ENCODE measurements at regions not wholly inside any gene's neighbourhood (a gene's known extent, or its start where the extent isn't known, plus 50 kb on each side); places are given as distances from the start of the nearest gene placed in this dataset.

- no CpG with 5 or more reads among the region's 2 CpGs for WGBS, 2 experiments (ENCODE audit: extremely low coverage in 2 of 2, insufficient read length in 1 of 2)
- CTCF ChIA-PET = no interaction called here
- Histone ChIP-seq H2AFZ (replicated peaks; ENCODE audit: low read length, poor library complexity) (no peak overlapping the region), H2AK9ac (replicated peaks; ENCODE audit: low read depth, low read length, poor library complexity) (no peak overlapping the region), H4K5ac (ENCODE audit: low read depth, low read length) (no peak overlapping the region), H3K79me1 (ENCODE audit: low read depth in 1 of 2, low read length in 2 of 2) (no peaks in the 10 kb centered on the region), H3K4me1 (ENCODE audit: control insufficient read depth, insufficient read depth, low read length) (no peaks in the 10 kb centered on the region), H3K18ac (ENCODE audit: low read depth, low read length) (no peak overlapping the region), H3K14ac (replicated peaks; ENCODE audit: low read depth, low read length) (no peak overlapping the region), H3K9ac (ENCODE audit: low read depth, low read length) (no peak overlapping the region), H3K4ac (ENCODE audit: low read depth, low read length) (no peak overlapping the region), H3K9me1 (ENCODE audit: insufficient read depth, low read length) (no peaks in the 10 kb centered on the region), H3K4me2 (ENCODE audit: low read depth, low read length) (no peak overlapping the region), H3K36me3 (ENCODE audit: control insufficient read depth, insufficient read depth, low read length) (no peaks in the 10 kb centered on the region), H3K9me3 (ENCODE audit: control insufficient read depth, insufficient read depth, low read length) (no peaks in the 10 kb centered on the region), H3K56ac (ENCODE audit: extremely low read depth, insufficient read depth, low read length) (no peak overlapping the region), H4K8ac (ENCODE audit: low read depth in 2 of 2, low read length in 2 of 2) (no peak overlapping the region), H2BK120ac (ENCODE audit: low read depth, low read length) (no peak overlapping the region), H4K20me1 (ENCODE audit: insufficient read depth, low read length) (no peaks in the 10 kb centered on the region), H3K4me3 (ENCODE audit: insufficient read depth, low read depth, low read length) (no peak overlapping the region), H3K23ac (ENCODE audit: low read depth, low read length) (no peak overlapping the region), H2BK15ac (ENCODE audit: low read depth, low read length) (no peak overlapping the region), H2AK5ac (ENCODE audit: low read depth, low read length) (no peak overlapping the region), H4K91ac (ENCODE audit: insufficient read depth, low read depth, low read length) (no peak overlapping the region), H2BK5ac (ENCODE audit: low read depth, low read length, poor library complexity, severe bottlenecking) (no peak overlapping the region), H2BK20ac (ENCODE audit: low read depth, low read length) (no peak overlapping the region), H3K27ac (ENCODE audit: insufficient read depth, low read length) (no peak overlapping the region), H3K27me3 (ENCODE audit: control insufficient read depth, insufficient read depth, low read length) (peaks cover 2% of the 10 kb centered on the region)
- in situ Hi-C loops (cut with MboI; ENCODE audit: low sequenced_read_pairs) = no loop called here
- POLR2A ChIA-PET (ENCODE audit: unreplicated experiment) = no interaction called here
- no TSS peak for BruUV-seq (replicated peaks)
- TF ChIP-seq RFX5 (IDR thresholded peaks at IDR 0.05; ENCODE audit: low read depth, low read length) (no peak), CEBPB (IDR thresholded peaks at IDR 0.05; ENCODE audit: low read depth, low read length) (no peak), NFE2L2 (IDR thresholded peaks at IDR 0.05; ENCODE audit: low read depth, low read length) (no peak), CTCF (conservative IDR thresholded peaks at IDR 0.05; ENCODE audit: low read depth, low read length) (no peak), USF2 (IDR thresholded peaks at IDR 0.05; ENCODE audit: low read depth, low read length) (no peak), MAFK (IDR thresholded peaks at IDR 0.05; ENCODE audit: low read depth, low read length) (no peak), RAD21 (IDR thresholded peaks at IDR 0.05; ENCODE audit: low read length) (no peak), FOS (IDR thresholded peaks at IDR 0.05; ENCODE audit: low read depth, low read length) (no peak), POLR2A (IDR thresholded peaks at IDR 0.05; ENCODE audit: low read depth, low read length) (no peak), ELK1 (IDR thresholded peaks at IDR 0.05; ENCODE audit: borderline replicate concordance, low read depth, low read length) (no peak), CHD1 (IDR thresholded peaks at IDR 0.05; ENCODE audit: low read depth, low read length) (no peak), MAZ (IDR thresholded peaks at IDR 0.05; ENCODE audit: borderline replicate concordance, low read depth, low read length) (no peak), BHLHE40 (IDR thresholded peaks at IDR 0.05; ENCODE audit: low read depth, low read length) (no peak), MXI1 (IDR thresholded peaks at IDR 0.05; ENCODE audit: borderline replicate concordance, low read depth, low read length) (no peak), SMC3 (IDR thresholded peaks at IDR 0.05; ENCODE audit: low read depth, low read length) (no peak), RCOR1 (IDR thresholded peaks at IDR 0.05; ENCODE audit: insufficient replicate concordance, low read length) (no peak)
- intact Hi-C loops (cut with micrococcal nuclease) = no loop called here
- no peak for ATAC-seq (ENCODE audit: low read depth)
- dilution Hi-C loops (cut with HindIII; ENCODE audit: low sequenced_read_pairs, unreplicated experiment) = no loop called here
- DNase-seq = no peak
Measured at GRCh38 chr13:31878955-31879354, 139.6 kb downstream of the RXFP2 start.
